ENCODE measurements at regions not wholly inside any gene's neighbourhood (a gene's known extent, or its start where the extent isn't known, plus 50 kb on each side); places are given as distances from the start of the nearest gene placed in this dataset.
"Not testable (repeated sequence)": the region's sequence is repeated elsewhere in the genome, so short reads cannot be mapped to it uniquely, and the experiment has no call there.

GRCh38 chr11:8760896-8761295 is 78.3 kb downstream of the RPL27A start:
- Histone ChIP-seq H2AFZ (ENCODE audit: low read depth, low read length) (no peak overlapping the region), H3K4me1 (ENCODE audit: insufficient read depth, low read length) (peaks cover 18% of the 10 kb centered on the region), H3K4me3 (ENCODE audit: low read length) (no peak overlapping the region), H3K9me3 (ENCODE audit: low read length) (no peaks in the 10 kb centered on the region), H3K27me3 (ENCODE audit: insufficient read depth, low read length) (no peaks in the 10 kb centered on the region), H3K36me3 (ENCODE audit: insufficient read depth, low read length) (no peaks in the 10 kb centered on the region)

DNA sequence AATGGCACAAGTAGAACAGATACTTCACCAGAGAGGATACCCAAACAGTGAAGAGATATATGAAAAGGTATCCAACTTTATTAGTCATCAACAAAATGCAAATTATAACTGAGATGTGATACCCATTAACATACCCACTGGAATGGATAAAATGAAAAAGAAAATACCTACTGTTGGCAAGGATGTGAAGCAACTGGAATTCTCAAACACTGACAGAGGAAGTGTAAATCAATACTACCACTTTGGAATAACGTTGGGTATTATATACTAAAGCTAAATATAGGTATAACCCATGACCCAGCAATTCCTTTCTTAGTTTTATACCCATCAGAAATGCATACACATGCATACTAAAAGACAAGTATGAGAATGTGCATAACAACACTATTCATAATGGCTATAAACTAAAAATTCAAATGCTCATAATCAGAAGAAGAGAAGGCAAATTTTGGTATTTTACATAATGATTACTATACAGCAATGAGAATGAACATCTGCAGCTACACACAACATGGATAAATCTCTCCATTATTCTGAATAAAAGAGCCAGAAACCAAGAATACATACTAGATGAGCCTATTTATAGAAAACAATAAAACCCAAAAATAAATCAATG is 80.6 kb downstream of the RPL27A start:
- Histone ChIP-seq H2AFZ (ENCODE audit: low read depth, low read length) (no peak overlapping the region), H3K27me3 (ENCODE audit: insufficient read depth, low read length) (no peaks in the 10 kb centered on the region)

GRCh38 chr11:8765294-8765693 is 82.7 kb downstream of the RPL27A start:
- Histone ChIP-seq H3K36me3 (ENCODE audit: insufficient read depth, low read length) (no peaks in the 10 kb centered on the region), H3K4me1 (ENCODE audit: insufficient read depth, low read length) (peaks cover 29% of the 10 kb centered on the region), H3K9me3 (ENCODE audit: low read length) (no peaks in the 10 kb centered on the region), H3K4me3 (ENCODE audit: low read length) (no peak overlapping the region), H2AFZ (ENCODE audit: low read depth, low read length) (no peak overlapping the region), H3K27me3 (ENCODE audit: insufficient read depth, low read length) (no peaks in the 10 kb centered on the region)

More for the DNA sequence above, 80.6 kb downstream of the RPL27A start:
- Histone ChIP-seq H3K4me3 (ENCODE audit: low read length) (no peak overlapping the region), H3K36me3 (ENCODE audit: insufficient read depth, low read length) (no peaks in the 10 kb centered on the region), H3K4me1 (ENCODE audit: insufficient read depth, low read length) (peaks cover 29% of the 10 kb centered on the region), H3K9me3 (ENCODE audit: low read length) (no peaks in the 10 kb centered on the region)

DNA sequence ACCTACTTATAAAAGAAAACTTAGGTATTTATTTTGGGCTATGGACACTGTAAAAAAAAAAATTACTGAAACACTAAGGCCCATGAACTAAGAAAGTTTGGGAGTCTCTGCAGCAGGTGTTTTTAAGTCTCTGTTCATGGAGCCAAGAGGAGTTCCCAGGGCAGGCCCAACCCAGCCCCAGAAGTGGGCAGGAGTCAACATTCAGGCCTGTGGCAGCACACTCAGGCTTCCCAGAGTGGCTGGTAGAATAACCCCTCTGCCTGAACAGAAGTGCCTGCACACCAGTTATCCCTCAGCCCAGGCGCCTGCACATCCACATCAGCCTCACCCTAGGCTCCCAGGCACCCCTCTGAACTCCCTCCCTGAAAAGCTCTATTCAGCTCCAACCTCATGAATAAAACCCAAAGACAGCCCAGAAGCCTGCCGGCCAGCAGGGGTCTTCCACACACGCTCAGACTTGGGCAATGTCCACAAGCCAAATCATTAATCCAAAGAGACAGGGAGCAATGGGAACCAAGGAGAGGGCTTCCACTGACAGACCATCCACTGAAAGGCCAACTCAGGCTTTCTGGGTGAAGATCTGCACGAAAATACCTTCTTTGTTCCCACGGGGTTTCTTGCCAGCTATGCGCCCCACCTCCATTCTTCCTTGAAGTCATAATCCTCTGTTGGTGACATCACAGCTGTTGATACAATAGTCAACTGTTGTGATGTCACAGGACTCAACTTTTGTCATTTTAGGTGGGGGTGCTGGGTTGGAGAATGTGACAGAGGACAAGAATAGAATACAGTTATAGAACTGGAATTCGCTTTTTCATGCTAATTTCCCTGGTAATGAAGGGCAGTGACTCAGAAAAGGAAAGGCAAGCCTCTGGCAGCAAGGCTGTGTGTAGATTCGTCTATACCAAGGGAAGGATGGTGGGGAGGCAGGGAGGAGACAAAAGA is 83.7 kb downstream of the RPL27A start:
- peaks cover 27% of the 10 kb centered on the region for H3K4me1 ChIP-seq (ENCODE audit: insufficient read depth, low read length)

DNA sequence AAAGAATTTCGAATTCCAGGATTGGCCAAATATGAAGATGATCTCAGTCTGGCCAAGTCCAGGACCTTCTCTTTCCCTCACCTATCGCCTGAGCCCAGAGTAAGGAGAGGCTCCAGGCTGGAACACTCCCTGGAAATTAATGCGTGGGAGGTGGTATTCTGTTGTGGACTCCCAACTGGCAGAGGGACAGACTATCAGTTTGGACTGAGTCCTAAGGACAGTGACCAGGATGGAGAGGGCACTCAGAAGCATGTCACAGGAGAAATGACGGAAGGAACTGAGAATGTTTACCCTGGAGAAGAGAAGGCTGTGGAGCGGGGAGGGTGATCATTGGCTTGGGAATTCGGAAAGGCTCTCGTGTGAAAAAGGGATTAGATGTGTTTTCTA is 84.4 kb downstream of the RPL27A start:
- Histone ChIP-seq H3K27me3 (ENCODE audit: insufficient read depth, low read length) (no peaks in the 10 kb centered on the region), H3K9me3 (ENCODE audit: low read length) (no peaks in the 10 kb centered on the region), H2AFZ (ENCODE audit: low read depth, low read length) (no peak overlapping the region), H3K4me3 (ENCODE audit: low read length) (no peak overlapping the region), H3K4me1 (ENCODE audit: insufficient read depth, low read length) (peaks cover 21% of the 10 kb centered on the region), H3K36me3 (ENCODE audit: insufficient read depth, low read length) (no peaks in the 10 kb centered on the region)

More for the DNA sequence above, 83.7 kb downstream of the RPL27A start:
- Histone ChIP-seq H3K27me3 (ENCODE audit: insufficient read depth, low read length) (no peaks in the 10 kb centered on the region), H2AFZ (ENCODE audit: low read depth, low read length) (no peak overlapping the region), H3K4me3 (ENCODE audit: low read length) (no peak overlapping the region), H3K9me3 (ENCODE audit: low read length) (no peaks in the 10 kb centered on the region), H3K36me3 (ENCODE audit: insufficient read depth, low read length) (no peaks in the 10 kb centered on the region)

GRCh38 chr11:8767466-8768142 is 85.0 kb downstream of the RPL27A start:
- H3K9me3 ChIP-seq (ENCODE audit: low read length), result no peaks in the 10 kb centered on the region
- H3K4me1 ChIP-seq (ENCODE audit: insufficient read depth, low read length), result peaks cover 17% of the 10 kb centered on the region
- H3K36me3 ChIP-seq (ENCODE audit: insufficient read depth, low read length), result no peaks in the 10 kb centered on the region
- H2AFZ ChIP-seq (ENCODE audit: low read depth, low read length), result no peak overlapping the region
- no peak overlapping the region for H3K4me3 ChIP-seq (ENCODE audit: low read length)
- no peaks in the 10 kb centered on the region for H3K27me3 ChIP-seq (ENCODE audit: insufficient read depth, low read length)

- Histone ChIP-seq H3K9me3 (ENCODE audit: low read length) (no peaks in the 10 kb centered on the region), H3K27me3 (ENCODE audit: insufficient read depth, low read length) (no peaks in the 10 kb centered on the region), H3K4me3 (ENCODE audit: low read length) (no peak overlapping the region), H3K4me1 (ENCODE audit: insufficient read depth, low read length) (peaks cover 17% of the 10 kb centered on the region), H3K36me3 (ENCODE audit: insufficient read depth, low read length) (no peaks in the 10 kb centered on the region), H2AFZ (ENCODE audit: low read depth, low read length) (no peak overlapping the region)
Measured at GRCh38 chr11:8768625-8769333, 86.2 kb downstream of the RPL27A start.

- Histone ChIP-seq H2AFZ (ENCODE audit: low read depth, low read length) (no peak overlapping the region), H3K27me3 (ENCODE audit: insufficient read depth, low read length) (no peaks in the 10 kb centered on the region), H3K36me3 (ENCODE audit: insufficient read depth, low read length) (no peaks in the 10 kb centered on the region), H3K9me3 (ENCODE audit: low read length) (no peaks in the 10 kb centered on the region), H3K4me3 (ENCODE audit: low read length) (no peak overlapping the region), H3K4me1 (ENCODE audit: insufficient read depth, low read length) (no peaks in the 10 kb centered on the region)
Measured at GRCh38 chr11:8772571-8773519, 90.3 kb downstream of the RPL27A start.

DNA sequence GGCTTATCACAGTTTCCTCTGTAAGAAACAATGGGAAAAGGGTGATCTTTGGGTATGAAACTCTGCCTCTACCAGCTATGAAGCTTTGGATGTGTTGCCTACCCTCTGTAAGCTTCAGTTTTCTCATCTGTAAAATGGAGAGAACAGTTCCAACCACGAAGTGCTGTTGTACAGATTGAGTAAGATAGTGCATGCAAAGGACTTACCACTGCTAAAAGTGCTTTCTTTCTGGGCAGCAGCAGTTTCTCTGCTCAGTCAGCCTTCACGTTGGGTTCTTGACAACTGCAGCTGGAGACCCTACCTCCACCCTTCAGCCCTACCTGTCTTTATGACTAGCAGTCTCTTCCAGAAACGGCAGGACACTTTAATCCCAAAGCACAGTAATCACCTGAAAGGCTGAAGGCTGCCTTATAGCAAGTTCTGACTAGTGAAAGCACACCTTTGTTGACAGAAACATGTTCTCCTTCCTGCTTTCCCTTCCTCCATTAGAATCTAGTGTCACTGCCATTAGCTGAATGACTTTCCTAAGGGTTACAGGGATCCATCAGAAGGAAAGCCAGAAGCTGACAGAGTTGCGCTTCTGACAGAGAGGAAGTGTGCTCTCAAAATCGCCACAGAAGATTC is 91.4 kb downstream of the RPL27A start:
- no peaks in the 10 kb centered on the region for H3K36me3 ChIP-seq (ENCODE audit: insufficient read depth, low read length)
- H2AFZ ChIP-seq (ENCODE audit: low read depth, low read length), result no peak overlapping the region
- H3K4me1 ChIP-seq (ENCODE audit: insufficient read depth, low read length), result no peaks in the 10 kb centered on the region
- H3K4me3 ChIP-seq (ENCODE audit: low read length), result no peak overlapping the region
- no peaks in the 10 kb centered on the region for H3K27me3 ChIP-seq (ENCODE audit: insufficient read depth, low read length)
- no peaks in the 10 kb centered on the region for H3K9me3 ChIP-seq (ENCODE audit: low read length)

- H3K9me3 ChIP-seq (ENCODE audit: low read length); H2AFZ ChIP-seq (ENCODE audit: low read depth, low read length); H3K27me3 ChIP-seq (ENCODE audit: insufficient read depth, low read length); H3K4me1 ChIP-seq (ENCODE audit: insufficient read depth, low read length); H3K4me3 ChIP-seq (ENCODE audit: low read length); H3K36me3 ChIP-seq (ENCODE audit: insufficient read depth, low read length): not testable (repeated sequence)
Measured at GRCh38 chr11:8774916-8775315, 92.3 kb downstream of the RPL27A start.

GRCh38 chr11:8775332-8775731 is 92.7 kb downstream of the RPL27A start:
- H3K27me3 ChIP-seq (ENCODE audit: insufficient read depth, low read length), result no peaks in the 10 kb centered on the region
- no peaks in the 10 kb centered on the region for H3K4me1 ChIP-seq (ENCODE audit: insufficient read depth, low read length)
- no peak overlapping the region for H3K4me3 ChIP-seq (ENCODE audit: low read length)
- H3K9me3 ChIP-seq (ENCODE audit: low read length), result no peaks in the 10 kb centered on the region
- H3K36me3 ChIP-seq (ENCODE audit: insufficient read depth, low read length), result peaks cover 7% of the 10 kb centered on the region
- no peak overlapping the region for H2AFZ ChIP-seq (ENCODE audit: low read depth, low read length)

DNA sequence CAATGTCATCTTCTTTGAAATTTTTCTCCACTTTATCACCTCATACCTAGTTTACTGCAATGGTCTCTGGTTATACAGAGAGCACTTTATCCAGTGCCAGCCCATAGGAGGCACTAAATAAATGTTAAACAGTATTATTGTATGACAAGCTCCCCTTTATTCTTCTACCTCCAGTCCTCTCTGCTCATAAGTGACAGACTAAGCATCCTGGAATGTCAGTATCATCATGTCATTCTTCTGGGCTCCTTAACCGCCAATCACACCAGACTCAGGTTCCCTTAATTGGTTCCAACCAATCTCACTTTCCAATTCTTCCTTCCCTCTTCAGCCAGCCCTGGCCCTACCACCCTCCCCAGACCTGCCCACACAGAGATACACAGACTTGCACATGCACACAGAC is 93.1 kb downstream of the RPL27A start:
- Histone ChIP-seq H3K36me3 (ENCODE audit: insufficient read depth, low read length) (peaks cover 7% of the 10 kb centered on the region), H3K4me1 (ENCODE audit: insufficient read depth, low read length) (no peaks in the 10 kb centered on the region), H2AFZ (ENCODE audit: low read depth, low read length) (no peak overlapping the region), H3K4me3 (ENCODE audit: low read length) (no peak overlapping the region), H3K9me3 (ENCODE audit: low read length) (no peaks in the 10 kb centered on the region), H3K27me3 (ENCODE audit: insufficient read depth, low read length) (no peaks in the 10 kb centered on the region)
